ENCODE measurements at regions not wholly inside any gene's neighbourhood (a gene's known extent, or its start where the extent isn't known, plus 50 kb on each side); places are given as distances from the start of the nearest gene placed in this dataset.
A peak's percentile ranks its signal among the peaks of the same experiment; 100 is the strongest.

- DNase-seq (ENCODE audit: low spot score) = no peak
These were observed 206.0 kb upstream of the RPS6KA3 start for GRCh38 chrX:20472620-20473258.

GRCh38 chrX:20472148-20472547, 205.4 kb upstream of the RPS6KA3 start:
- DNase-seq (ENCODE audit: low spot score) = no peak

GRCh38 chrX:20471483-20471882, 204.8 kb upstream of the RPS6KA3 start:
- no peak for DNase-seq (ENCODE audit: low spot score)

GRCh38 chrX:20463296-20464075, 196.8 kb upstream of the RPS6KA3 start:
- DNase-seq (ENCODE audit: low spot score) = no peak

GRCh38 chrX:20461576-20461975, 194.9 kb upstream of the RPS6KA3 start:
- no peak for DNase-seq (ENCODE audit: low spot score)

- DNase-seq (ENCODE audit: low spot score) = no peak
These were observed 194.3 kb upstream of the RPS6KA3 start for GRCh38 chrX:20461002-20461401.

- no peak for DNase-seq (ENCODE audit: low spot score)
These were observed 193.0 kb upstream of the RPS6KA3 start for GRCh38 chrX:20459410-20460350.

GRCh38 chrX:20456971-20457370, 190.3 kb upstream of the RPS6KA3 start:
- no peak for DNase-seq (ENCODE audit: low spot score)

GRCh38 chrX:20455001-20455400, 188.3 kb upstream of the RPS6KA3 start:
- no peak for DNase-seq (ENCODE audit: low spot score)

- no peak for DNase-seq (ENCODE audit: low spot score)
These were observed 187.4 kb upstream of the RPS6KA3 start for GRCh38 chrX:20454117-20454516.

GRCh38 chrX:20452487-20452886, 185.8 kb upstream of the RPS6KA3 start:
- DNase-seq (ENCODE audit: low spot score) = no peak

GRCh38 chrX:20451929-20452328, 185.2 kb upstream of the RPS6KA3 start:
- DNase-seq (ENCODE audit: low spot score) = no peak

- DNase-seq (ENCODE audit: low spot score) = no peak
These were observed 178.4 kb upstream of the RPS6KA3 start for GRCh38 chrX:20445109-20445508.

- DNase-seq (ENCODE audit: low spot score) = peak; percentile 58
These were observed 175.9 kb upstream of the RPS6KA3 start for GRCh38 chrX:20442597-20442996.

- DNase-seq (ENCODE audit: low spot score) = no peak
These were observed 174.4 kb upstream of the RPS6KA3 start for GRCh38 chrX:20441123-20441522.

- no peak for DNase-seq (ENCODE audit: low spot score)
These were observed 172.3 kb upstream of the RPS6KA3 start for GRCh38 chrX:20438871-20439526.

GRCh38 chrX:20437683-20438082, 171.0 kb upstream of the RPS6KA3 start:
- no peak for DNase-seq (ENCODE audit: low spot score)

GRCh38 chrX:20435913-20436312, 169.2 kb upstream of the RPS6KA3 start:
- DNase-seq (ENCODE audit: low spot score) = no peak

- DNase-seq (ENCODE audit: low spot score) = no peak
These were observed 168.3 kb upstream of the RPS6KA3 start for GRCh38 chrX:20434986-20435385.

GRCh38 chrX:20433388-20433775, 166.7 kb upstream of the RPS6KA3 start:
- DNase-seq (ENCODE audit: low spot score) = no peak

GRCh38 chrX:20432746-20433387, 166.2 kb upstream of the RPS6KA3 start:
- no peak for DNase-seq (ENCODE audit: low spot score)

GRCh38 chrX:20432048-20432447, 165.3 kb upstream of the RPS6KA3 start:
- DNase-seq (ENCODE audit: low spot score) = no peak

Measured in D341Med (cell line).